ENCODE measurements at regions not wholly inside any gene's neighbourhood (a gene's known extent, or its start where the extent isn't known, plus 50 kb on each side); places are given as distances from the start of the nearest gene placed in this dataset.

DNA sequence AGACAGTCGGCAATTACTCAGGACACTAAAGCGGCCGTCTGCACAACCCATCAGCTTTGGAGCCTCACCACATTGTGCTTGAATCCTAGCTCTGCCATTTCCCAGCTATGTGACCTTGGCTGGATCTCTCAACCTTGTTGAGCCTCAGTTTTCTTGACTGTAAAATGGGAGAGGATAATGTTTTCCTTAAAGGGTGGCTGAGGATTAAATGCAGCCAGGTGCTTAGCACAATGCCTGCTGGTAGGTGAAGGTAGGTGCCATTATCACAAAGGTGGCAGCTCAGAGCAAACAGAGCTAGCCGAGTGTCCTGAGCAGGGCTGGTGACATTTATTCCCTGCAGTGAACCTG is 508.5 kb upstream of the ZMIZ1 start:
- Histone ChIP-seq H3K9me3 (replicated peaks in 1 of 3) (no peaks in the 10 kb centered on the region), H3K27me3 (no peaks in the 10 kb centered on the region), H3K4me1 (replicated peaks in 1 of 2) (no peaks in the 10 kb centered on the region), H3K36me3 (replicated peaks in 1 of 2) (no peaks in the 10 kb centered on the region), H3K27ac (peak overlapping the region in 1 of 5 donors; percentile 37), H3K4me3 (no peak overlapping the region)
- no peak for DNase-seq
- WGBS, 4 donors = 69 to 86% (median 82%) methylated on average over 4 of the region's 4 CpGs
- TF ChIP-seq, protein P1, sequence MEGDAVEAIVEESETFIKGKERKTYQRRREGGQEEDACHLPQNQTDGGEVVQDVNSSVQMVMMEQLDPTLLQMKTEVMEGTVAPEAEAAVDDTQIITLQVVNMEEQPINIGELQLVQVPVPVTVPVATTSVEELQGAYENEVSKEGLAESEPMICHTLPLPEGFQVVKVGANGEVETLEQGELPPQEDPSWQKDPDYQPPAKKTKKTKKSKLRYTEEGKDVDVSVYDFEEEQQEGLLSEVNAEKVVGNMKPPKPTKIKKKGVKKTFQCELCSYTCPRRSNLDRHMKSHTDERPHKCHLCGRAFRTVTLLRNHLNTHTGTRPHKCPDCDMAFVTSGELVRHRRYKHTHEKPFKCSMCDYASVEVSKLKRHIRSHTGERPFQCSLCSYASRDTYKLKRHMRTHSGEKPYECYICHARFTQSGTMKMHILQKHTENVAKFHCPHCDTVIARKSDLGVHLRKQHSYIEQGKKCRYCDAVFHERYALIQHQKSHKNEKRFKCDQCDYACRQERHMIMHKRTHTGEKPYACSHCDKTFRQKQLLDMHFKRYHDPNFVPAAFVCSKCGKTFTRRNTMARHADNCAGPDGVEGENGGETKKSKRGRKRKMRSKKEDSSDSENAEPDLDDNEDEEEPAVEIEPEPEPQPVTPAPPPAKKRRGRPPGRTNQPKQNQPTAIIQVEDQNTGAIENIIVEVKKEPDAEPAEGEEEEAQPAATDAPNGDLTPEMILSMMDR (IDR thresholded peaks at IDR 0.05) = no peak
- no peak for TF ChIP-seq POLR2A (IDR thresholded peaks at IDR 0.05)
- intact Hi-C loops (cut with DNase I) = no loop called here

DNA sequence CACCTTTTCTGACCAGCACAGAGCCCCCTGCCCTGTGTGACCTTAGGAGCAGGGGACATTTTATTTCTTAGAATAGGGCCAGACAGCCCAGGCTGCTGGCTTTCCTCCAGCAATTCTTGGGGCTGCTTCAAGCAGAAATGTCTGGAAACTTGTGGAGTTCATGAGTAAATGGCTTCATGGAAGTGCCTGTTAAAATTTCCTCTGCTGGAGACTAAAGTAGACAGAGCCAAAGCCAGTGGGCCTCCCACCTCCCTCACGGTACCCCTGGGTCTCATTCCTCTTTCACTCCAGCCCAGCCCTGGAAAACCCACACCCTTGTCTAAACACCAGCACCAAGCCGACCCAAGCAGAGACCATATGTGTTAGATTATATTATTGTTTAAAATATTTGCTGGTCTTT is 505.5 kb upstream of the ZMIZ1 start:
- intact Hi-C loops (cut with DNase I) = no loop called here
- 67 to 83% (median 80%) methylated on average over 2 of the region's 2 CpGs for WGBS, 4 donors

DNA sequence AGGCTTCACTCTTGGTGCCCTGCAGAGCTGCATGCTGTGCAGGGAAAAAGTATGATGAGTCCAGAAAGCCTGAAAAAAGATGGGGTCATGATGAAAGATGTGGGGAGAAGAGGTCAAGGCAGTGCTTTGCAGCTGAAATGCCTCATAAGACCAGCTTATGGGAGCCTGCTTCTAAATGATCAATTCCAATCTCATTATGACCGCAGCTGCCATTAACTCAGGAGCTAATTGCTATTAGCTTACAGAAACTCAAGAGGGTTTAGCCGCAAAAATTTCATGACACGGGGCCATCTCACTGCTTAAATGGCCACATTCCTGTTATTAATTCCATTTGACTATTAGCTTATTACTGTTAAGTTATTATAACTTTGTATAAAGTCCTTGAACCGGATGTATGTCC is 502.9 kb upstream of the ZMIZ1 start:
- intact Hi-C loops (cut with DNase I) = no loop called here
- no peak overlapping the region for H3K27ac ChIP-seq
- H3K4me1 ChIP-seq (replicated peaks in 1 of 2) = no peaks in the 10 kb centered on the region
- no peaks in the 10 kb centered on the region for H3K27me3 ChIP-seq
- H3K4me3 ChIP-seq = no peak overlapping the region
- DNase-seq = no peak
- no peaks in the 10 kb centered on the region for H3K36me3 ChIP-seq (replicated peaks in 1 of 2)
- no peaks in the 10 kb centered on the region for H3K9me3 ChIP-seq (replicated peaks in 1 of 3)
- WGBS, 4 donors = 86 to 91% (median 90%) methylated on average over 4 of the region's 4 CpGs
- TF ChIP-seq, protein P1 (IDR thresholded peaks at IDR 0.05) = no peak
- TF ChIP-seq POLR2A (IDR thresholded peaks at IDR 0.05) = no peak

More for the DNA sequence above, 505.5 kb upstream of the ZMIZ1 start:
- Histone ChIP-seq H3K36me3 (replicated peaks in 1 of 2) (no peaks in the 10 kb centered on the region), H3K27ac (no peak overlapping the region), H3K9me3 (replicated peaks in 1 of 3) (no peaks in the 10 kb centered on the region), H3K27me3 (no peaks in the 10 kb centered on the region), H3K4me3 (no peak overlapping the region), H3K4me1 (replicated peaks in 1 of 2) (no peaks in the 10 kb centered on the region)
- no peak for DNase-seq
- no peak for TF ChIP-seq POLR2A (IDR thresholded peaks at IDR 0.05)
- TF ChIP-seq, protein P1 (IDR thresholded peaks at IDR 0.05) = no peak

DNA sequence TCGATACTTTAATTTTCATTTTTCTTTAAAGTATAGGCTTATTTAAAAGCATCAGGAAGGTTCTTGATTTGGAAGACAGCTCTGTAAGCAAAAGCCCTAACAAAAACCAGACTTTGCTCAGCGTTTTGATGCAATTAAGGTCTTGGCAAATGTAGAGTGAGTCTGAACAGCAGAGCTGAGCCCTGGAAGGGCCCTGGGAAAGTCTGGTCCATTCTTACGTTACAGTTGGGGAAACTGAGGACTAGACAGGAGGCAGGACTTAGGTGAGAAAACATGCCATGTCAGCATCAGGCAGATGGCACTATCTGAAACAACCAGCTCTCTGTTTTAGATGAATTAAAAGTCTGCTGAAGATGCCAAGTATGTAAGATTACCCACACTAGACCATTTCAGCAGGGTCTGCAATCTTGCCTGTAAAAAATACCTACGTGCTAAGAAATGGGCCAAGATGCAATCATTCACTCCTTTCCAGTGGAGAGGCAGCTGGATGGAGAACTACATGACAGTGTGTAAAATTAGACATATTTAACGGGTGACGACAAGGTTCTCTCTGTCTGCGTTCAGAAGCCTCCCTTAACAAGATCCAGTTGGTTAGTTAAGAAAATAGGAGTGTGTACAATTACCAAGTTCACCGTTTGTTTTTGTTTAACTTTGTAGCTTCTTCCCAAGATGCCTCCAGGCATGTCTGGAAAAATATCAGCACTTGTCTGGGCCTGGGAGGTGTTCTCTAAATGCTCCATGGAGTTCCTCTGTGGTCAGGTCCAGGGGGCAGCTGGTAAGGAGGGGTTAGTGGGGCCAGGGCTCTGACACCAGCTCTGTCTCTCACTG is 502.3 kb upstream of the ZMIZ1 start:
- H3K36me3 ChIP-seq (replicated peaks in 1 of 2) = no peaks in the 10 kb centered on the region
- no peaks in the 10 kb centered on the region for H3K27me3 ChIP-seq
- H3K9me3 ChIP-seq (replicated peaks in 1 of 3) = no peaks in the 10 kb centered on the region
- intact Hi-C loops (cut with DNase I) = no loop called here
- no peaks in the 10 kb centered on the region for H3K4me1 ChIP-seq (replicated peaks in 1 of 2)
- H3K27ac ChIP-seq = no peak overlapping the region
- 75 to 83% (median 78%) methylated on average over 8 of the region's 8 CpGs for WGBS, 4 donors
- no peak for TF ChIP-seq POLR2A (IDR thresholded peaks at IDR 0.05)
- TF ChIP-seq, protein P1 (IDR thresholded peaks at IDR 0.05) = no peak
- H3K4me3 ChIP-seq = no peak overlapping the region
- no peak for DNase-seq
